ENCODE measurements at regions not wholly inside any gene's neighbourhood (a gene's known extent, or its start where the extent isn't known, plus 50 kb on each side); places are given as distances from the start of the nearest gene placed in this dataset.

- no peak for DNase-seq
Measured at GRCh38 chr5:6806668-6807067, 93.4 kb downstream of the TENT4A start.

- no peak for DNase-seq
Measured at GRCh38 chr5:6808462-6808861, 95.2 kb downstream of the TENT4A start.

- no peak for DNase-seq
Measured at GRCh38 chr5:6810641-6811405, 97.6 kb downstream of the TENT4A start.

GRCh38 chr5:6812091-6812490 is 98.9 kb downstream of the TENT4A start:
- no peak for DNase-seq

GRCh38 chr5:6812800-6813731 is 99.8 kb downstream of the TENT4A start:
- DNase-seq, result no peak

- no peak for DNase-seq
Measured at GRCh38 chr5:6814816-6815215, 101.6 kb downstream of the TENT4A start.

GRCh38 chr5:6818594-6819511 is 105.6 kb downstream of the TENT4A start:
- DNase-seq, result no peak

- no peak for DNase-seq
Measured at GRCh38 chr5:6819521-6819920, 106.3 kb downstream of the TENT4A start.

- DNase-seq, result peak; percentile 72
Measured at GRCh38 chr5:6820851-6821479, 107.7 kb downstream of the TENT4A start.

GRCh38 chr5:6822068-6822467 is 108.8 kb downstream of the TENT4A start:
- DNase-seq, result no peak

- DNase-seq, result no peak
Measured at GRCh38 chr5:6822556-6823343, 109.5 kb downstream of the TENT4A start.

- DNase-seq, result no peak
Measured at GRCh38 chr5:6823996-6824395, 110.8 kb downstream of the TENT4A start.

GRCh38 chr5:6825678-6826244 is 112.5 kb downstream of the TENT4A start:
- DNase-seq, result no peak

GRCh38 chr5:6826756-6827155 is 113.5 kb downstream of the TENT4A start:
- no peak for DNase-seq

- no peak for DNase-seq
Measured at GRCh38 chr5:6827526-6828219, 114.4 kb downstream of the TENT4A start.

- DNase-seq, result no peak
Measured at GRCh38 chr5:6829150-6829784, 116.0 kb downstream of the TENT4A start.

- DNase-seq, result no peak
Measured at GRCh38 chr5:6830643-6831239, 117.5 kb downstream of the TENT4A start.

GRCh38 chr5:6831678-6832671 is 118.7 kb downstream of the TENT4A start:
- no peak for DNase-seq

All from 8988T (cell line).